Activated CD8-positive, alpha-beta memory T cell treated with anti-CD3 and anti-CD28 coated beads, Interleukin-2, amount 50 U/mL, for 4 hours (primary cell): ENCODE measurements at regions not wholly inside any gene's neighbourhood (a gene's known extent, or its start where the extent isn't known, plus 50 kb on each side); places are given as distances from the start of the nearest gene placed in this dataset.
"Not testable (repeated sequence)": the region's sequence is repeated elsewhere in the genome, so short reads cannot be mapped to it uniquely, and the experiment has no call there.

Experiments used
- DNase-seq: peaks from one replicate; pipeline ENCODE4 v3.0.0-alpha.2; 2020

- no peak for DNase-seq
These were observed 247.2 kb downstream of the AACS start for GRCh38 chr12:125312471-125312870.

GRCh38 chr12:125314051-125314755 is 249.0 kb downstream of the AACS start:
- DNase-seq, result no peak

- DNase-seq, result no peak
These were observed 250.5 kb downstream of the AACS start for GRCh38 chr12:125315771-125316170.

- DNase-seq, result no peak
These were observed 254.9 kb downstream of the AACS start for GRCh38 chr12:125320177-125320576.

GRCh38 chr12:125324861-125325490 is 259.7 kb downstream of the AACS start:
- DNase-seq, result no peak

GRCh38 chr12:125329239-125330102 is 264.2 kb downstream of the AACS start:
- DNase-seq, result no peak

GRCh38 chr12:125330645-125331341 is 265.6 kb downstream of the AACS start:
- DNase-seq, result peak; percentile 35

GRCh38 chr12:125331342-125332052 is 266.3 kb downstream of the AACS start:
- DNase-seq, result no peak

- no peak for DNase-seq
These were observed 267.7 kb downstream of the AACS start for GRCh38 chr12:125332900-125333299.

- DNase-seq, result no peak
These were observed 271.0 kb downstream of the AACS start for GRCh38 chr12:125336246-125336645.

- DNase-seq, result no peak
These were observed 275.6 kb downstream of the AACS start for GRCh38 chr12:125340791-125341190.

- DNase-seq, result no peak
These were observed 276.2 kb downstream of the AACS start for GRCh38 chr12:125341422-125341821.

- no peak for DNase-seq
These were observed 278.4 kb downstream of the AACS start for GRCh38 chr12:125343649-125344048.

GRCh38 chr12:125346362-125346761 is 281.1 kb downstream of the AACS start:
- DNase-seq, result no peak

GRCh38 chr12:125351788-125352187 is 286.6 kb downstream of the AACS start:
- DNase-seq, result no peak

- DNase-seq, result not testable (repeated sequence)
These were observed 287.8 kb downstream of the AACS start for GRCh38 chr12:125353002-125353401.

- DNase-seq, result no peak
These were observed 288.6 kb downstream of the AACS start for GRCh38 chr12:125353871-125354270.

- no peak for DNase-seq
These were observed 290.4 kb downstream of the AACS start for GRCh38 chr12:125355614-125356013.

GRCh38 chr12:125356111-125356510 is 290.9 kb downstream of the AACS start:
- DNase-seq, result no peak

- DNase-seq, result no peak
These were observed 292.3 kb downstream of the AACS start for GRCh38 chr12:125357561-125357960.

- no peak for DNase-seq
These were observed 295.3 kb downstream of the AACS start for GRCh38 chr12:125360540-125360939.

- DNase-seq, result no peak
These were observed 305.8 kb downstream of the AACS start for GRCh38 chr12:125371033-125371432.
